ENCODE measurements at regions not wholly inside any gene's neighbourhood (a gene's known extent, or its start where the extent isn't known, plus 50 kb on each side); places are given as distances from the start of the nearest gene placed in this dataset.

GRCh38 chr12:34347367-34347766, 325.1 kb downstream of the ALG10 start:
- no peak for FAIRE-seq

- FAIRE-seq, result no peak
Observed at GRCh38 chr12:34348064-34348463, 325.8 kb downstream of the ALG10 start.

GRCh38 chr12:34348836-34349672, 326.8 kb downstream of the ALG10 start:
- FAIRE-seq, result no peak

- FAIRE-seq, result no peak
Observed at GRCh38 chr12:34349673-34349961, 327.3 kb downstream of the ALG10 start.

- no peak for FAIRE-seq
Observed at GRCh38 chr12:34350092-34351041, 328.1 kb downstream of the ALG10 start.

GRCh38 chr12:34352098-34352497, 329.8 kb downstream of the ALG10 start:
- no peak for FAIRE-seq

- no peak for FAIRE-seq
Observed at GRCh38 chr12:34354239-34355200, 332.2 kb downstream of the ALG10 start.

GRCh38 chr12:34356233-34356987, 334.1 kb downstream of the ALG10 start:
- no peak for FAIRE-seq

- no peak for FAIRE-seq
Observed at GRCh38 chr12:34357791-34358190, 335.5 kb downstream of the ALG10 start.

GRCh38 chr12:34358198-34358597, 335.9 kb downstream of the ALG10 start:
- no peak for FAIRE-seq

- no peak for FAIRE-seq
Observed at GRCh38 chr12:34361721-34362316, 339.5 kb downstream of the ALG10 start.

GRCh38 chr12:34363050-34363673, 340.9 kb downstream of the ALG10 start:
- no peak for FAIRE-seq

- FAIRE-seq, result no peak
Observed at GRCh38 chr12:34368079-34368478, 345.8 kb downstream of the ALG10 start.

- FAIRE-seq, result no peak
Observed at GRCh38 chr12:34371050-34371449, 348.8 kb downstream of the ALG10 start.

GRCh38 chr12:34372003-34372402, 349.7 kb downstream of the ALG10 start:
- FAIRE-seq, result no peak

- FAIRE-seq, result no peak
Observed at GRCh38 chr12:34373926-34374325, 351.6 kb downstream of the ALG10 start.

- FAIRE-seq, result no peak
Observed at GRCh38 chr12:34376133-34376799, 354.0 kb downstream of the ALG10 start.

- FAIRE-seq, result no peak
Observed at GRCh38 chr12:34377243-34378035, 355.1 kb downstream of the ALG10 start.

GRCh38 chr12:34379142-34379541, 356.8 kb downstream of the ALG10 start:
- FAIRE-seq, result no peak

- FAIRE-seq, result no peak
Observed at GRCh38 chr12:34384693-34385092, 362.4 kb downstream of the ALG10 start.
